A549 (cell line): ENCODE measurements at regions not wholly inside any gene's neighbourhood (a gene's known extent, or its start where the extent isn't known, plus 50 kb on each side); places are given as distances from the start of the nearest gene placed in this dataset.

Source experiments
- ATAC-seq, 2 experiments: fragments of 200-7000 bp in 1 of 2; fragments of >200 bp in 1 of 2; cut with Nextera tagmentation in 1 of 2; cut with Tn5 transposase in 1 of 2; 3 replicates each; pipeline versions ENCODE4 v1.8.0 to v1.9.1; 2018 to 2020; ENCODE audit warnings: mild to moderate bottlenecking in 1 of 2, moderate library complexity in 1 of 2
- CTCF ChIA-PET: fragments of 300-600 bp; sonication (Branson Sonifier 250); formaldehyde crosslinking; extraction: SDS; loops from one replicate; lab custom pipeline; 2021; ENCODE audit warnings: antibody characterized with exemption, inconsistent platforms; lab: Yijun Ruan, JAX
- POLR2A ChIA-PET: fragments of 350-600 bp; formaldehyde crosslinking; extraction: SDS; loops from one replicate; lab custom pipeline; 2021; ENCODE audit warnings: antibody characterized with exemption, inconsistent platforms; lab: Yijun Ruan, JAX
- DNase-seq, 2 experiments: peaks; one replicate each; pipeline versions ENCODE4 v3.0.0 to v3.0.0-alpha.2; 2011 to 2016; ENCODE audit warnings: low read depth in 1 of 2, low spot score in 1 of 2
- FAIRE-seq: peaks from 2 replicates; lab custom pipeline; 2011; peaks lifted over from hg19 to GRCh38; lab: Jason Lieb, UNC
- H3K27ac ChIP-seq, 2 experiments: fragments of >200 bp; sonication (Bioruptor Twin); formaldehyde crosslinking; 3 replicates each; pipeline ENCODE4 v1.5.1; 2016 to 2017
- H3K4me1 ChIP-seq: fragments of >200 bp; sonication (Bioruptor Twin); formaldehyde crosslinking; 3 replicates; pipeline ENCODE4 v1.6.1; 2016
- H3K4me2 ChIP-seq: fragments of >200 bp; sonication (Bioruptor Twin); formaldehyde crosslinking; 3 replicates; pipeline ENCODE4 v1.6.1; 2016
- H3K4me3 ChIP-seq: fragments of >200 bp; sonication (Bioruptor Twin); formaldehyde crosslinking; 3 replicates; pipeline ENCODE4 v1.5.1; 2016
- H3K9me3 ChIP-seq: fragments of >200 bp; sonication (Bioruptor Twin); formaldehyde crosslinking; 3 replicates; pipeline ENCODE4 v1.6.1; 2016
- BCL3 ChIP-seq: fragments of >200 bp; sonication (Bioruptor Twin); formaldehyde crosslinking; IDR thresholded peaks from 3 replicates; pipeline ENCODE4 v1.6.1; 2016
- CBX8 ChIP-seq: fragments of 200-600 bp; sonication (generic); IDR thresholded peaks from 2 replicates; pipeline ENCODE4 v1.6.1; 2016
- CEBPB ChIP-seq, 2 experiments: fragments of >200 bp in 1 of 2; sonication (Bioruptor Twin) in 1 of 2; formaldehyde crosslinking in 1 of 2; IDR thresholded peaks; 2 replicates each; pipeline ENCODE4 v1.6.1; 2012 to 2016
- CHD4 ChIP-seq: fragments of 200-600 bp; sonication (generic); IDR thresholded peaks from 2 replicates; pipeline ENCODE4 v1.6.1; 2016; ENCODE audit warnings: antibody characterized with exemption, mild to moderate bottlenecking, borderline replicate concordance
- CTCF ChIP-seq: fragments of >200 bp; sonication (Bioruptor Twin); formaldehyde crosslinking; IDR thresholded peaks from 3 replicates; pipeline ENCODE4 v1.5.1; 2016
- EHMT2 ChIP-seq: fragments of 200-600 bp; sonication (generic); IDR thresholded peaks from 2 replicates; pipeline ENCODE4 v1.6.1; 2016; ENCODE audit warnings: antibody characterized with exemption, low read depth, mild to moderate bottlenecking, moderate library complexity
- ELK1 ChIP-seq: fragments of 150-350 bp; IDR thresholded peaks from 2 replicates; pipeline ENCODE4 v1.6.1; 2014; ENCODE audit warnings: low read depth, mild to moderate bottlenecking, low read length
- FOXS1 ChIP-seq: fragments of 250-450 bp; sonication (Bioruptor Pico); IDR thresholded peaks from 2 replicates; pipeline ENCODE4 v1.5.0; 2020; ENCODE audit warnings: mild to moderate bottlenecking, moderate library complexity
- GATA3 ChIP-seq: IDR thresholded peaks from 2 replicates; pipeline ENCODE4 v1.6.1; 2012; ENCODE audit warnings: borderline replicate concordance
- HDAC2 ChIP-seq: fragments of 200-600 bp; sonication (generic); IDR thresholded peaks from 2 replicates; pipeline ENCODE4 v1.6.1; 2016
- HMGXB4 ChIP-seq: fragments of 250-450 bp; sonication (Bioruptor Pico); IDR thresholded peaks from 2 replicates; pipeline ENCODE4 v1.5.0; 2021; ENCODE audit warnings: mild to moderate bottlenecking, moderate library complexity, borderline replicate concordance
- HOXB5 ChIP-seq: fragments of 250-450 bp; sonication (Bioruptor Pico); IDR thresholded peaks from 2 replicates; pipeline ENCODE4 v1.5.0; 2020; ENCODE audit warnings: mild to moderate bottlenecking, moderate library complexity
- MAFK ChIP-seq: fragments of 450-650 bp; IDR thresholded peaks from 2 replicates; pipeline ENCODE4 v1.6.1; 2014; ENCODE audit not compliant: partially characterized antibody
- MYC ChIP-seq: IDR thresholded peaks from 2 replicates; pipeline ENCODE4 v1.6.1; 2012; ENCODE audit warnings: mild to moderate bottlenecking, inconsistent platforms, low read length, improper control_type of control experiment, borderline replicate concordance
- NFE2L2 ChIP-seq: fragments of 150-350 bp; conservative IDR thresholded peaks from 2 replicates; pipeline ENCODE4 v1.6.1; 2014; ENCODE audit warnings: low read length
- PBX3 ChIP-seq: IDR thresholded peaks from 2 replicates; pipeline ENCODE4 v1.6.1; 2012
- PHF8 ChIP-seq: fragments of 200-600 bp; sonication (generic); IDR thresholded peaks from 2 replicates; pipeline ENCODE4 v1.6.1; 2016; ENCODE audit warnings: low read depth, mild to moderate bottlenecking, antibody characterized with exemption, moderate library complexity, borderline replicate concordance
- SREBF2 ChIP-seq: fragments of 450-650 bp; IDR thresholded peaks from 2 replicates; pipeline ENCODE4 v1.6.1; 2014; ENCODE audit warnings: mild to moderate bottlenecking, moderate library complexity
- TP53 ChIP-seq: fragments of 250-450 bp; sonication (Bioruptor Pico); IDR thresholded peaks from 2 replicates; pipeline ENCODE4 v1.5.0; 2021; ENCODE audit warnings: mild to moderate bottlenecking, moderate library complexity
- ZC3H11A ChIP-seq: fragments of 450-650 bp; IDR thresholded peaks from 2 replicates; pipeline ENCODE4 v1.6.1; 2014; ENCODE audit warnings: antibody characterized with exemption, mild to moderate bottlenecking
- WGBS: methylation state at CpG from one replicate; pipeline ENCODE4 v1.1.6; 2017; ENCODE audit errors: missing lambda C conversion rate; 5-methylcytosine and 5-hydroxymethylcytosine counted together

- no peak overlapping the region for H3K27ac ChIP-seq
- WGBS = 61% methylated on average over 3 of the region's 4 CpGs
- CTCF ChIA-PET = no interaction called here
- no peak overlapping the region for H3K4me2 ChIP-seq
- TF ChIP-seq TP53 (CRISPR knock-in tag) (no peak), BCL3 (no peak)
- no peak for DNase-seq
- H3K4me1 ChIP-seq = no peaks in the 10 kb centered on the region
- POLR2A ChIA-PET = no interaction called here
- no peaks in the 10 kb centered on the region for H3K9me3 ChIP-seq
- no peak overlapping the region for H3K4me3 ChIP-seq
- no peak for FAIRE-seq
- ATAC-seq = no peak
Measured at GRCh38 chr10:4568731-4569130, 257.3 kb upstream of the AKR1E2 start.

- H3K4me2 ChIP-seq = no peak overlapping the region
- H3K4me1 ChIP-seq = no peaks in the 10 kb centered on the region
- no peaks in the 10 kb centered on the region for H3K9me3 ChIP-seq
- no peak overlapping the region for H3K27ac ChIP-seq
- no peak overlapping the region for H3K4me3 ChIP-seq
- 69% methylated on average over 1 of the region's 1 CpG for WGBS
- FAIRE-seq (no peak), DNase-seq (no peak), ATAC-seq (no peak)
- no peak for TF ChIP-seq HOXB5
- no peak for TF ChIP-seq FOXS1
- TF ChIP-seq CTCF = no peak
- TF ChIP-seq HMGXB4 (CRISPR knock-in tag) = no peak
- TF ChIP-seq EHMT2 = no peak
- ChIA-PET CTCF (no interaction called here), POLR2A (no interaction called here)
Measured at GRCh38 chr10:4568086-4568485, 257.9 kb upstream of the AKR1E2 start.

GRCh38 chr10:4567637-4568036 lies 258.4 kb upstream of the AKR1E2 start:
- DNase-seq = no peak
- CTCF ChIA-PET = no interaction called here
- Histone ChIP-seq H3K27ac (no peak overlapping the region), H3K9me3 (no peaks in the 10 kb centered on the region), H3K4me1 (no peaks in the 10 kb centered on the region), H3K4me2 (no peak overlapping the region), H3K4me3 (no peak overlapping the region)
- POLR2A ChIA-PET = no interaction called here
- ATAC-seq = no peak
- no peak for TF ChIP-seq ZC3H11A
- no peak for TF ChIP-seq CHD4
- TF ChIP-seq CTCF = no peak
- FAIRE-seq = no peak
- WGBS = 97% methylated on average over 1 of the region's 1 CpG

GRCh38 chr10:4566011-4566410 lies 260.0 kb upstream of the AKR1E2 start:
- 65% methylated on average over 2 of the region's 2 CpGs for WGBS
- Histone ChIP-seq H3K4me2 (no peak overlapping the region), H3K4me1 (no peaks in the 10 kb centered on the region), H3K27ac (no peak overlapping the region), H3K4me3 (no peak overlapping the region), H3K9me3 (no peaks in the 10 kb centered on the region)
- POLR2A ChIA-PET = no interaction called here
- DNase-seq (no peak), FAIRE-seq (no peak), ATAC-seq (no peak)
- TF ChIP-seq CBX8 = no peak
- TF ChIP-seq MAFK = no peak
- TF ChIP-seq ZC3H11A = no peak
- no peak for TF ChIP-seq MYC
- no peak for TF ChIP-seq CHD4
- no peak for TF ChIP-seq GATA3
- TF ChIP-seq CEBPB (IDR thresholded peaks at IDR 0.05) = no peak
- no peak for TF ChIP-seq HDAC2
- TF ChIP-seq SREBF2 = no peak
- no peak for TF ChIP-seq PBX3
- no peak for TF ChIP-seq NFE2L2
- no peak for TF ChIP-seq PHF8
- TF ChIP-seq ELK1 = no peak
- CTCF ChIA-PET = no interaction called here
